ENCODE measurements at regions not wholly inside any gene's neighbourhood (a gene's known extent, or its start where the extent isn't known, plus 50 kb on each side); places are given as distances from the start of the nearest gene placed in this dataset.
A peak's percentile ranks its signal among the peaks of the same experiment; 100 is the strongest.

GRCh38 chr7:115707258-115708012 lies 323.1 kb downstream of the TFEC start:
- DNase-seq = peak; percentile 19

GRCh38 chr7:115704884-115705283 lies 325.7 kb downstream of the TFEC start:
- no peak for DNase-seq

GRCh38 chr7:115701141-115701540 lies 329.4 kb downstream of the TFEC start:
- DNase-seq = no peak

- no peak for DNase-seq
Measured at GRCh38 chr7:115694424-115694823, 336.1 kb downstream of the TFEC start.

GRCh38 chr7:115693779-115694178 lies 336.8 kb downstream of the TFEC start:
- no peak for DNase-seq

GRCh38 chr7:115689941-115690340 lies 340.6 kb downstream of the TFEC start:
- DNase-seq = no peak

- no peak for DNase-seq
Measured at GRCh38 chr7:115683093-115683492, 347.5 kb downstream of the TFEC start.

GRCh38 chr7:115682507-115682906 lies 348.1 kb downstream of the TFEC start:
- DNase-seq = no peak

- no peak for DNase-seq
Measured at GRCh38 chr7:115680921-115681320, 349.6 kb downstream of the TFEC start.

GRCh38 chr7:115679976-115680375 lies 350.6 kb downstream of the TFEC start:
- peak; percentile 44 for DNase-seq

- DNase-seq = no peak
Measured at GRCh38 chr7:115679423-115679822, 351.1 kb downstream of the TFEC start.

- peak; percentile 66 for DNase-seq
Measured at GRCh38 chr7:115678086-115678982, 352.2 kb downstream of the TFEC start.

- no peak for DNase-seq
Measured at GRCh38 chr7:115676707-115677106, 353.9 kb downstream of the TFEC start.

- DNase-seq = peak; percentile 73
Measured at GRCh38 chr7:115676080-115676479, 354.5 kb downstream of the TFEC start.

GRCh38 chr7:115674467-115675024 lies 356.0 kb downstream of the TFEC start:
- no peak for DNase-seq

GRCh38 chr7:115672024-115672423 lies 358.5 kb downstream of the TFEC start:
- no peak for DNase-seq

GRCh38 chr7:115662676-115663075 lies 367.9 kb downstream of the TFEC start:
- no peak for DNase-seq

GRCh38 chr7:115662120-115662519 lies 368.4 kb downstream of the TFEC start:
- no peak for DNase-seq

GRCh38 chr7:115658223-115658622 lies 372.3 kb downstream of the TFEC start:
- no peak for DNase-seq

GRCh38 chr7:115654384-115655214 lies 376.0 kb downstream of the TFEC start:
- DNase-seq = no peak

GRCh38 chr7:115649429-115649828 lies 381.1 kb downstream of the TFEC start:
- DNase-seq = no peak

- no peak for DNase-seq
Measured at GRCh38 chr7:115647712-115648111, 382.9 kb downstream of the TFEC start.
